ENCODE measurements at regions not wholly inside any gene's neighbourhood (a gene's known extent, or its start where the extent isn't known, plus 50 kb on each side); places are given as distances from the start of the nearest gene placed in this dataset.

GRCh38 chr10:52706332-52707070 is 66.1 kb downstream of the MBL2 start:
- TF ChIP-seq POLR2A (IDR thresholded peaks at IDR 0.05) = no peak
- TF ChIP-seq EP300 (IDR thresholded peaks at IDR 0.05) = no peak
- TF ChIP-seq POLR2AphosphoS5 (IDR thresholded peaks at IDR 0.05) = no peak
- TF ChIP-seq, protein P1, sequence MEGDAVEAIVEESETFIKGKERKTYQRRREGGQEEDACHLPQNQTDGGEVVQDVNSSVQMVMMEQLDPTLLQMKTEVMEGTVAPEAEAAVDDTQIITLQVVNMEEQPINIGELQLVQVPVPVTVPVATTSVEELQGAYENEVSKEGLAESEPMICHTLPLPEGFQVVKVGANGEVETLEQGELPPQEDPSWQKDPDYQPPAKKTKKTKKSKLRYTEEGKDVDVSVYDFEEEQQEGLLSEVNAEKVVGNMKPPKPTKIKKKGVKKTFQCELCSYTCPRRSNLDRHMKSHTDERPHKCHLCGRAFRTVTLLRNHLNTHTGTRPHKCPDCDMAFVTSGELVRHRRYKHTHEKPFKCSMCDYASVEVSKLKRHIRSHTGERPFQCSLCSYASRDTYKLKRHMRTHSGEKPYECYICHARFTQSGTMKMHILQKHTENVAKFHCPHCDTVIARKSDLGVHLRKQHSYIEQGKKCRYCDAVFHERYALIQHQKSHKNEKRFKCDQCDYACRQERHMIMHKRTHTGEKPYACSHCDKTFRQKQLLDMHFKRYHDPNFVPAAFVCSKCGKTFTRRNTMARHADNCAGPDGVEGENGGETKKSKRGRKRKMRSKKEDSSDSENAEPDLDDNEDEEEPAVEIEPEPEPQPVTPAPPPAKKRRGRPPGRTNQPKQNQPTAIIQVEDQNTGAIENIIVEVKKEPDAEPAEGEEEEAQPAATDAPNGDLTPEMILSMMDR (IDR thresholded peaks at IDR 0.05) = no peak

Data from upper lobe of left lung (tissue), 4 donors.